Kidney (tissue), 13 donors: ENCODE measurements at regions not wholly inside any gene's neighbourhood (a gene's known extent, or its start where the extent isn't known, plus 50 kb on each side); places are given as distances from the start of the nearest gene placed in this dataset.

ENCODE experiments used
- DNase-seq, 5 donors: peaks; one replicate each; pipeline ENCODE4 v3.0.0-alpha.2; 2013 to 2020
- FAIRE-seq: peaks from 2 replicates; lab custom pipeline; 2012; peaks lifted over from hg19 to GRCh38; lab: Jason Lieb, UNC
- H3K27ac ChIP-seq, 2 donors: one replicate each; pipeline ENCODE4 v1.7.0; 2013; ENCODE audit warnings: low read depth in 2 of 2, low read length in 2 of 2, inconsistent platforms in 1 of 2
- H3K27me3 ChIP-seq: one replicate; pipeline ENCODE4 v1.7.1; 2013; ENCODE audit warnings: low read length, inconsistent platforms; ENCODE audit not compliant: control insufficient read depth, insufficient read depth
- H3K36me3 ChIP-seq, 3 donors: one replicate each; pipeline versions ENCODE4 v1.7.0 to v1.7.1; 2013; ENCODE audit warnings: low read length in 3 of 3, control low read depth in 1 of 3, inconsistent platforms in 1 of 3; ENCODE audit not compliant: insufficient read depth in 3 of 3, control insufficient read depth in 2 of 3
- H3K4me1 ChIP-seq, 3 donors: one replicate each; pipeline versions ENCODE4 v1.7.0 to v1.7.1; 2013; ENCODE audit warnings: low read length in 3 of 3, inconsistent platforms in 1 of 3, low read depth in 1 of 3; ENCODE audit not compliant: control insufficient read depth in 2 of 3, insufficient read depth in 2 of 3
- H3K4me3 ChIP-seq, 3 donors: one replicate each; pipeline versions ENCODE4 v1.7.0 to v1.8.1; 2013; ENCODE audit warnings: low read length in 3 of 3, control low read depth in 1 of 3, inconsistent platforms in 1 of 3
- H3K9ac ChIP-seq, 3 donors: one replicate each; pipeline versions ENCODE4 v1.7.0 to v1.7.1; 2013; ENCODE audit warnings: low read length in 3 of 3, control low read depth in 1 of 3, inconsistent platforms in 1 of 3
- H3K9me3 ChIP-seq, 3 donors: one replicate each; pipeline versions ENCODE4 v1.7.0 to v1.7.1; 2013; ENCODE audit warnings: low read length in 3 of 3, control low read depth in 1 of 3, inconsistent platforms in 1 of 3; ENCODE audit not compliant: control insufficient read depth in 2 of 3, insufficient read depth in 1 of 3
- CTCF ChIP-seq: IDR thresholded peaks from 3 replicates; pipeline ENCODE4 v1.5.1; 2012; ENCODE audit warnings: mild to moderate bottlenecking, moderate library complexity, borderline replicate concordance; ENCODE audit not compliant: insufficient read depth; ENCODE audit errors: extremely low read depth
- intact Hi-C: fragments of 100-400 bp; cut with DNase I; formaldehyde crosslinking; loops from one replicate; pipeline ENCODE4 v1.11.1; 2022
- donor health status: control.
- donor health status: control.
- donor health status: control.
- donor health status: control.
- donor health status: control.
- donor health status: DM: yes; HTN: yes; CAD: no.
- donor health status: Normal renal cell carcinoma (clear cell type).

GRCh38 chr6:8705435-8706020, 270.2 kb upstream of the SLC35B3 start:
- Histone ChIP-seq H3K27me3 (no peaks in the 10 kb centered on the region), H3K4me1 (no peaks in the 10 kb centered on the region), H3K36me3 (no peaks in the 10 kb centered on the region), H3K4me3 (no peak overlapping the region), H3K9me3 (no peaks in the 10 kb centered on the region), H3K27ac (no peak overlapping the region), H3K9ac (no peak overlapping the region)
- no peak for DNase-seq
- no peak for TF ChIP-seq CTCF
- no peak for FAIRE-seq
- intact Hi-C loops = no loop called here

GRCh38 chr6:8703059-8703458, 267.7 kb upstream of the SLC35B3 start:
- FAIRE-seq (no peak), DNase-seq (no peak)
- no peak overlapping the region for H3K4me3 ChIP-seq
- H3K27ac ChIP-seq = no peak overlapping the region
- H3K9me3 ChIP-seq = no peaks in the 10 kb centered on the region
- H3K27me3 ChIP-seq = no peaks in the 10 kb centered on the region
- TF ChIP-seq CTCF = no peak
- intact Hi-C loops = no loop called here
- no peaks in the 10 kb centered on the region for H3K36me3 ChIP-seq
- no peak overlapping the region for H3K9ac ChIP-seq
- H3K4me1 ChIP-seq = no peaks in the 10 kb centered on the region

- no peak for FAIRE-seq
- intact Hi-C loops = no loop called here
- TF ChIP-seq CTCF = no peak
These were observed 253.5 kb upstream of the SLC35B3 start for GRCh38 chr6:8688821-8689220.

GRCh38 chr6:8686077-8686476, 250.7 kb upstream of the SLC35B3 start:
- DNase-seq = no peak
- no peaks in the 10 kb centered on the region for H3K9me3 ChIP-seq
- H3K36me3 ChIP-seq = no peaks in the 10 kb centered on the region
- H3K4me1 ChIP-seq = no peaks in the 10 kb centered on the region
- H3K4me3 ChIP-seq = no peak overlapping the region
- intact Hi-C loops = no loop called here
- no peaks in the 10 kb centered on the region for H3K27me3 ChIP-seq
- TF ChIP-seq CTCF = no peak
- H3K9ac ChIP-seq = no peak overlapping the region
- no peak overlapping the region for H3K27ac ChIP-seq
- no peak for FAIRE-seq

More at GRCh38 chr6:8688821-8689220, 253.5 kb upstream of the SLC35B3 start:
- no peak for DNase-seq
- no peak overlapping the region for H3K27ac ChIP-seq
- H3K9me3 ChIP-seq = peaks cover 0 to 3% (median 0%) of the 10 kb centered on the region in 3 donors
- no peaks in the 10 kb centered on the region for H3K36me3 ChIP-seq
- H3K27me3 ChIP-seq = no peaks in the 10 kb centered on the region
- no peak overlapping the region for H3K9ac ChIP-seq
- no peaks in the 10 kb centered on the region for H3K4me1 ChIP-seq
- H3K4me3 ChIP-seq = no peak overlapping the region
